Dedifferentiated amniotic fluid mesenchymal stem cell (primary cell): ENCODE measurements at regions not wholly inside any gene's neighbourhood (a gene's known extent, or its start where the extent isn't known, plus 50 kb on each side); places are given as distances from the start of the nearest gene placed in this dataset.

Experiments
- DNase-seq: peaks from one replicate; pipeline ENCODE4 v3.0.0-alpha.2; 2016; ENCODE audit errors: extremely low spot score

GRCh38 chr4:96173756-96174155 is 333.9 kb downstream of the PDHA2 start:
- no peak for DNase-seq

- no peak for DNase-seq
These were observed 336.0 kb downstream of the PDHA2 start for GRCh38 chr4:96175871-96176270.

GRCh38 chr4:96183611-96184010 is 343.7 kb downstream of the PDHA2 start:
- no peak for DNase-seq

- DNase-seq: no peak
These were observed 346.7 kb downstream of the PDHA2 start for GRCh38 chr4:96186593-96186992.

- DNase-seq: no peak
These were observed 349.9 kb downstream of the PDHA2 start for GRCh38 chr4:96189761-96190160.

- DNase-seq: no peak
These were observed 353.2 kb downstream of the PDHA2 start for GRCh38 chr4:96193061-96193460.

GRCh38 chr4:96194993-96195392 is 355.1 kb downstream of the PDHA2 start:
- DNase-seq: no peak

- no peak for DNase-seq
These were observed 365.4 kb downstream of the PDHA2 start for GRCh38 chr4:96205143-96205936.

- no peak for DNase-seq
These were observed 387.6 kb downstream of the PDHA2 start for GRCh38 chr4:96227515-96227914.

GRCh38 chr4:96228463-96228862 is 388.6 kb downstream of the PDHA2 start:
- DNase-seq: no peak

- no peak for DNase-seq
These were observed 400.1 kb downstream of the PDHA2 start for GRCh38 chr4:96240041-96240440.

GRCh38 chr4:96241819-96242218 is 401.9 kb downstream of the PDHA2 start:
- no peak for DNase-seq

- no peak for DNase-seq
These were observed 407.2 kb downstream of the PDHA2 start for GRCh38 chr4:96247096-96247495.

- no peak for DNase-seq
These were observed 408.3 kb downstream of the PDHA2 start for GRCh38 chr4:96248225-96248624.

- peak; percentile 67 for DNase-seq
These were observed 420.3 kb downstream of the PDHA2 start for GRCh38 chr4:96260064-96260682.

GRCh38 chr4:96262057-96262456 is 422.2 kb downstream of the PDHA2 start:
- DNase-seq: no peak

- DNase-seq: no peak
These were observed 423.4 kb downstream of the PDHA2 start for GRCh38 chr4:96263291-96263690.

GRCh38 chr4:96264941-96265463 is 425.1 kb downstream of the PDHA2 start:
- no peak for DNase-seq

GRCh38 chr4:96293806-96294205 is 453.9 kb downstream of the PDHA2 start:
- no peak for DNase-seq

GRCh38 chr4:96295143-96295741 is 455.3 kb downstream of the PDHA2 start:
- DNase-seq: no peak

- no peak for DNase-seq
These were observed 461.8 kb downstream of the PDHA2 start for GRCh38 chr4:96301715-96302114.

GRCh38 chr4:96305030-96305429 is 465.1 kb downstream of the PDHA2 start:
- no peak for DNase-seq
